K562 (cell line): ENCODE measurements at regions not wholly inside any gene's neighbourhood (a gene's known extent, or its start where the extent isn't known, plus 50 kb on each side); places are given as distances from the start of the nearest gene placed in this dataset.

ENCODE experiments used
- ATAC-seq: fragments of 200-7000 bp; cut with Tn5 transposase; 3 replicates; pipeline ENCODE4 v1.9.1; 2020; ENCODE audit warnings: moderate library complexity
- BruUV-seq: library from RNA; stranded (reverse); fragments of 400-500 nt; replicated peaks from 2 replicates; lab custom pipeline; 2021; lab: Mats Ljungman, UMichigan
- CTCF ChIA-PET: fragments of 300-600 bp; formaldehyde crosslinking; extraction: SDS; loops from one replicate; lab custom pipeline; 2021; ENCODE audit warnings: low intra/inter-chr PET ratio; lab: Yijun Ruan, JAX
- POLR2A ChIA-PET: fragments of 300-600, 350-650 bp; sonication (Branson Sonifier 250); formaldehyde crosslinking; extraction: SDS; loops from one replicate; lab custom pipeline; 2021; ENCODE audit warnings: antibody characterized with exemption, inconsistent platforms; lab: Yijun Ruan, JAX
- DNase-seq, 4 experiments: peaks; one replicate each; pipeline versions ENCODE4 v3.0.0 to v3.0.0-alpha.2; 2011 to 2018; ENCODE audit warnings: low spot score in 3 of 4, mixed read lengths in 3 of 4; ENCODE audit errors: extremely low read depth in 1 of 4
- FAIRE-seq: peaks from 2 replicates; lab custom pipeline; 2011; peaks lifted over from hg19 to GRCh38; lab: Jason Lieb, UNC
- H2AFZ ChIP-seq: 2 replicates; pipeline ENCODE4 v1.6.0; 2011; ENCODE audit warnings: low read depth, low read length, control low read depth, inconsistent platforms
- H3K27ac ChIP-seq: fragments of 200-600 bp; 3 replicates; pipeline ENCODE4 v1.8.0; 2011; ENCODE audit warnings: low read depth, mild to moderate bottlenecking, control low read depth, inconsistent platforms, low read length, moderate library complexity, mixed read lengths; ENCODE audit errors: extremely low read depth
- H3K27me3 ChIP-seq, 2 experiments: fragments of 300-600 bp in 1 of 2; 2 replicates in 1 of 2; 3 replicates in 1 of 2; pipeline versions ENCODE4 v1.6.0 to v1.8.0; 2011; ENCODE audit warnings: inconsistent platforms in 2 of 2, low read length in 2 of 2, mild to moderate bottlenecking in 1 of 2, mixed read lengths in 1 of 2, moderate library complexity in 1 of 2; ENCODE audit not compliant: control insufficient read depth in 2 of 2, insufficient read depth in 2 of 2
- H3K36me3 ChIP-seq: fragments of 300-600 bp; 3 replicates; pipeline ENCODE4 v1.8.0; 2011; ENCODE audit warnings: mild to moderate bottlenecking, low read length, inconsistent platforms; ENCODE audit not compliant: control insufficient read depth, insufficient read depth
- H3K4me1 ChIP-seq, 2 experiments: fragments of 200-600 bp in 1 of 2; replicated peaks in 1 of 2; 2 replicates in 1 of 2; 3 replicates in 1 of 2; pipeline versions ENCODE4 v1.5.1 to v1.8.0; 2011; ENCODE audit warnings: inconsistent platforms in 2 of 2, low read length in 2 of 2, mild to moderate bottlenecking in 1 of 2, mixed read lengths in 1 of 2, moderate library complexity in 1 of 2; ENCODE audit not compliant: control insufficient read depth in 2 of 2, insufficient read depth in 2 of 2
- H3K4me2 ChIP-seq: 2 replicates; pipeline ENCODE4 v1.6.1; 2011; ENCODE audit warnings: low read length, control low read depth, inconsistent platforms, mixed read lengths; ENCODE audit not compliant: insufficient read depth
- H3K4me3 ChIP-seq: fragments of 200-600 bp; sonication (generic), shearing (Covaris generic); 2 replicates; pipeline ENCODE4 v1.5.1; 2016; ENCODE audit warnings: control low read depth, inconsistent platforms
- H3K79me2 ChIP-seq: fragments of 200-600 bp; 3 replicates; pipeline ENCODE4 v1.8.0; 2011; ENCODE audit warnings: low read length, inconsistent platforms; ENCODE audit not compliant: control insufficient read depth, insufficient read depth
- H3K9ac ChIP-seq, 2 experiments: 2 replicates each; pipeline versions ENCODE4 v1.6.0 to v1.6.1; 2011; ENCODE audit warnings: low read depth in 2 of 2, low read length in 2 of 2, control low read depth in 1 of 2, inconsistent platforms in 1 of 2, mild to moderate bottlenecking in 1 of 2, mixed read lengths in 1 of 2; ENCODE audit not compliant: insufficient read depth in 1 of 2
- H3K9me1 ChIP-seq: one replicate; pipeline ENCODE4 v1.6.0; 2011; ENCODE audit warnings: inconsistent platforms, mild to moderate bottlenecking, low read length, moderate library complexity; ENCODE audit not compliant: control insufficient read depth, insufficient read depth
- H3K9me3 ChIP-seq: replicated peaks from 2 replicates; pipeline ENCODE4 v1.5.1; 2011; ENCODE audit warnings: low read depth, low read length, inconsistent platforms; ENCODE audit not compliant: control insufficient read depth, insufficient read depth
- H4K20me1 ChIP-seq: replicated peaks from 2 replicates; pipeline ENCODE4 v1.6.1; 2011; ENCODE audit warnings: low read length, inconsistent platforms, mixed read lengths; ENCODE audit not compliant: control insufficient read depth, insufficient read depth
- ARID2 ChIP-seq: fragments of 450-650 bp; IDR thresholded peaks from 2 replicates; pipeline ENCODE4 v1.6.1; 2017; ENCODE audit warnings: antibody characterized with exemption, mild to moderate bottlenecking
- ATF4 ChIP-seq: fragments of 450-650 bp; formaldehyde crosslinking; IDR thresholded peaks from 2 replicates; pipeline ENCODE4 v1.4.0; 2022; ENCODE audit warnings: mild to moderate bottlenecking, moderate library complexity
- ETS1 ChIP-seq: conservative IDR thresholded peaks from 2 replicates; pipeline ENCODE4 v1.6.1; 2011; ENCODE audit warnings: low read depth, mild to moderate bottlenecking, low read length; ENCODE audit not compliant: control insufficient read depth
- ETS2 ChIP-seq: IDR thresholded peaks from 2 replicates; pipeline ENCODE4 v1.6.1; 2016; ENCODE audit warnings: borderline replicate concordance, missing genetic modification characterization, mild to moderate bottlenecking, moderate library complexity, missing compliant biosample characterization; ENCODE audit not compliant: poor library complexity, severe bottlenecking
- FOXA3 ChIP-seq, 2 experiments: fragments of 450-650 bp in 1 of 2; sonication (generic) in 1 of 2; formaldehyde crosslinking; IDR thresholded peaks in 1 of 2; conservative IDR thresholded peaks in 1 of 2; 2 replicates each; pipeline versions ENCODE4 v1.4.0 to v1.8.0; 2020 to 2022; ENCODE audit warnings: mild to moderate bottlenecking in 2 of 2, missing genetic modification reagents in 1 of 2
- HDAC1 ChIP-seq, 2 experiments: fragments of 450-650 bp; IDR thresholded peaks; 2 replicates each; pipeline ENCODE4 v1.6.1; 2016 to 2017; ENCODE audit warnings: inconsistent platforms in 1 of 2, mild to moderate bottlenecking in 1 of 2, moderate library complexity in 1 of 2
- KLF16 ChIP-seq: IDR thresholded peaks from 2 replicates; pipeline ENCODE4 v1.6.1; 2016; ENCODE audit warnings: antibody characterized with exemption
- SAP30 ChIP-seq: fragments of 200-600 bp; sonication (generic); IDR thresholded peaks from 2 replicates; pipeline ENCODE4 v1.6.1; 2012; ENCODE audit warnings: borderline replicate concordance, low read depth, mild to moderate bottlenecking, moderate library complexity, low read length, control low read depth, inconsistent platforms; ENCODE audit not compliant: insufficient read depth, poor library complexity, severe bottlenecking
- ZC3H4 ChIP-seq: sonication (generic); formaldehyde crosslinking; IDR thresholded peaks from 2 replicates; pipeline ENCODE4 v1.9.0; 2021; ENCODE audit warnings: missing genetic modification reagents, borderline replicate concordance
- ZNF146 ChIP-seq: IDR thresholded peaks from one replicate; pipeline ENCODE4 v1.6.1; 2018; ENCODE audit warnings: missing compliant biosample characterization; ENCODE audit not compliant: unreplicated experiment
- ZNF224 ChIP-seq: sonication (generic); formaldehyde crosslinking; IDR thresholded peaks from 2 replicates; pipeline ENCODE4 v1.8.0; 2022; ENCODE audit warnings: mild to moderate bottlenecking, missing genetic modification reagents
- WGBS: fragments of 100-300 bp; shearing (Covaris generic); methylation state at CpG from one replicate; pipeline ENCODE4 v1.1.6; 2016; ENCODE audit warnings: low coverage, mixed read lengths; ENCODE audit not compliant: insufficient coverage; ENCODE audit errors: missing lambda C conversion rate; 5-methylcytosine and 5-hydroxymethylcytosine counted together
- in situ Hi-C: fragments of 300-500 bp; cut with MboI; formaldehyde crosslinking; loops from 4 replicates; pipeline ENCODE4 v1.15.0; 2018; ENCODE audit warnings: inconsistent platforms, mixed read lengths
- intact Hi-C: fragments of 100-400 bp; cut with micrococcal nuclease; formaldehyde crosslinking; loops from 2 replicates; pipeline ENCODE4 v1.14.2; 2022
- TF ChIP-seq, protein P1 (sequence below): fragments of 450-650 bp; IDR thresholded peaks from 2 replicates; pipeline ENCODE4 v1.6.1; 2016
- TF ChIP-seq, protein P2 (sequence below): sonication (generic); formaldehyde crosslinking; IDR thresholded peaks from 2 replicates; pipeline ENCODE4 v1.8.0; 2022; ENCODE audit warnings: mild to moderate bottlenecking, missing genetic modification reagents
- TF ChIP-seq, protein P3 (sequence below): fragments of 250-450 bp; sonication (Bioruptor Pico); IDR thresholded peaks from 2 replicates; pipeline ENCODE4 v1.8.0; 2022; ENCODE audit warnings: moderate library complexity, mild to moderate bottlenecking, inconsistent platforms

- H3K4me1 ChIP-seq = no peaks in the 10 kb centered on the region
- DNase-seq (no peak), FAIRE-seq (no peak), ATAC-seq (no peak)
- H3K27me3 ChIP-seq = no peaks in the 10 kb centered on the region
- 8% methylated on average over 2 of the region's 4 CpGs for WGBS
- no peak overlapping the region for H3K27ac ChIP-seq
- no peak overlapping the region for H3K4me3 ChIP-seq
- no peaks in the 10 kb centered on the region for H3K9me3 ChIP-seq
- no TSS peak for BruUV-seq
- ChIA-PET POLR2A (no interaction called here), CTCF (no interaction called here)
- no peak overlapping the region for H3K9ac ChIP-seq
- H3K36me3 ChIP-seq = no peaks in the 10 kb centered on the region
- in situ Hi-C loops (no loop called here), intact Hi-C loops (no loop called here)
- H3K9me1 ChIP-seq = no peaks in the 10 kb centered on the region
- no peaks in the 10 kb centered on the region for H4K20me1 ChIP-seq
- no peak overlapping the region for H2AFZ ChIP-seq
- H3K4me2 ChIP-seq = no peak overlapping the region
- H3K79me2 ChIP-seq = no peaks in the 10 kb centered on the region
- TF ChIP-seq ETS2 = no peak
- no peak for TF ChIP-seq ZNF146 (CRISPR knock-in tag)
- TF ChIP-seq ATF4 = no peak
- TF ChIP-seq ETS1 = no peak
- TF ChIP-seq, protein P1, sequence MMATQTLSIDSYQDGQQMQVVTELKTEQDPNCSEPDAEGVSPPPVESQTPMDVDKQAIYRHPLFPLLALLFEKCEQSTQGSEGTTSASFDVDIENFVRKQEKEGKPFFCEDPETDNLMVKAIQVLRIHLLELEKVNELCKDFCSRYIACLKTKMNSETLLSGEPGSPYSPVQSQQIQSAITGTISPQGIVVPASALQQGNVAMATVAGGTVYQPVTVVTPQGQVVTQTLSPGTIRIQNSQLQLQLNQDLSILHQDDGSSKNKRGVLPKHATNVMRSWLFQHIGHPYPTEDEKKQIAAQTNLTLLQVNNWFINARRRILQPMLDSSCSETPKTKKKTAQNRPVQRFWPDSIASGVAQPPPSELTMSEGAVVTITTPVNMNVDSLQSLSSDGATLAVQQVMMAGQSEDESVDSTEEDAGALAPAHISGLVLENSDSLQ = no peak
- no peak for TF ChIP-seq ARID2
- TF ChIP-seq FOXA3 (CRISPR knock-in tag; conservative IDR thresholded peaks at IDR 0.05 in 1 of 2, IDR thresholded peaks at IDR 0.05 in 1 of 2) = no peak
- TF ChIP-seq ZNF224 = no peak
- no peak for TF ChIP-seq HDAC1 (IDR thresholded peaks at IDR 0.05)
- TF ChIP-seq, protein P2, sequence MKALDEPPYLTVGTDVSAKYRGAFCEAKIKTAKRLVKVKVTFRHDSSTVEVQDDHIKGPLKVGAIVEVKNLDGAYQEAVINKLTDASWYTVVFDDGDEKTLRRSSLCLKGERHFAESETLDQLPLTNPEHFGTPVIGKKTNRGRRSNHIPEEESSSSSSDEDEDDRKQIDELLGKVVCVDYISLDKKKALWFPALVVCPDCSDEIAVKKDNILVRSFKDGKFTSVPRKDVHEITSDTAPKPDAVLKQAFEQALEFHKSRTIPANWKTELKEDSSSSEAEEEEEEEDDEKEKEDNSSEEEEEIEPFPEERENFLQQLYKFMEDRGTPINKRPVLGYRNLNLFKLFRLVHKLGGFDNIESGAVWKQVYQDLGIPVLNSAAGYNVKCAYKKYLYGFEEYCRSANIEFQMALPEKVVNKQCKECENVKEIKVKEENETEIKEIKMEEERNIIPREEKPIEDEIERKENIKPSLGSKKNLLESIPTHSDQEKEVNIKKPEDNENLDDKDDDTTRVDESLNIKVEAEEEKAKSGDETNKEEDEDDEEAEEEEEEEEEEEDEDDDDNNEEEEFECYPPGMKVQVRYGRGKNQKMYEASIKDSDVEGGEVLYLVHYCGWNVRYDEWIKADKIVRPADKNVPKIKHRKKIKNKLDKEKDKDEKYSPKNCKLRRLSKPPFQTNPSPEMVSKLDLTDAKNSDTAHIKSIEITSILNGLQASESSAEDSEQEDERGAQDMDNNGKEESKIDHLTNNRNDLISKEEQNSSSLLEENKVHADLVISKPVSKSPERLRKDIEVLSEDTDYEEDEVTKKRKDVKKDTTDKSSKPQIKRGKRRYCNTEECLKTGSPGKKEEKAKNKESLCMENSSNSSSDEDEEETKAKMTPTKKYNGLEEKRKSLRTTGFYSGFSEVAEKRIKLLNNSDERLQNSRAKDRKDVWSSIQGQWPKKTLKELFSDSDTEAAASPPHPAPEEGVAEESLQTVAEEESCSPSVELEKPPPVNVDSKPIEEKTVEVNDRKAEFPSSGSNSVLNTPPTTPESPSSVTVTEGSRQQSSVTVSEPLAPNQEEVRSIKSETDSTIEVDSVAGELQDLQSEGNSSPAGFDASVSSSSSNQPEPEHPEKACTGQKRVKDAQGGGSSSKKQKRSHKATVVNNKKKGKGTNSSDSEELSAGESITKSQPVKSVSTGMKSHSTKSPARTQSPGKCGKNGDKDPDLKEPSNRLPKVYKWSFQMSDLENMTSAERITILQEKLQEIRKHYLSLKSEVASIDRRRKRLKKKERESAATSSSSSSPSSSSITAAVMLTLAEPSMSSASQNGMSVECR (CRISPR knock-in tag) = no peak
- TF ChIP-seq SAP30 = no peak
- TF ChIP-seq, protein P3, sequence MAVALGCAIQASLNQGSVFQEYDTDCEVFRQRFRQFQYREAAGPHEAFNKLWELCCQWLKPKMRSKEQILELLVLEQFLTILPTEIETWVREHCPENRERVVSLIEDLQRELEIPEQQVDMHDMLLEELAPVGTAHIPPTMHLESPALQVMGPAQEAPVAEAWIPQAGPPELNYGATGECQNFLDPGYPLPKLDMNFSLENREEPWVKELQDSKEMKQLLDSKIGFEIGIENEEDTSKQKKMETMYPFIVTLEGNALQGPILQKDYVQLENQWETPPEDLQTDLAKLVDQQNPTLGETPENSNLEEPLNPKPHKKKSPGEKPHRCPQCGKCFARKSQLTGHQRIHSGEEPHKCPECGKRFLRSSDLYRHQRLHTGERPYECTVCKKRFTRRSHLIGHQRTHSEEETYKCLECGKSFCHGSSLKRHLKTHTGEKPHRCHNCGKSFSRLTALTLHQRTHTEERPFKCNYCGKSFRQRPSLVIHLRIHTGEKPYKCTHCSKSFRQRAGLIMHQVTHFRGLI (CRISPR knock-in tag) = no peak
- TF ChIP-seq ZC3H4 (CRISPR knock-in tag) = no peak
- TF ChIP-seq KLF16 = no peak
Measured at GRCh38 chr10:109593682-109594081, 329.6 kb downstream of the XPNPEP1 start.
